ENCODE measurements at regions not wholly inside any gene's neighbourhood (a gene's known extent, or its start where the extent isn't known, plus 50 kb on each side); places are given as distances from the start of the nearest gene placed in this dataset.

GRCh38 chr13:73849292-73849691 is 284.9 kb downstream of the KLF12 start:
- TF ChIP-seq POLR2A (IDR thresholded peaks at IDR 0.05) = no peak
- TF ChIP-seq, protein P1, sequence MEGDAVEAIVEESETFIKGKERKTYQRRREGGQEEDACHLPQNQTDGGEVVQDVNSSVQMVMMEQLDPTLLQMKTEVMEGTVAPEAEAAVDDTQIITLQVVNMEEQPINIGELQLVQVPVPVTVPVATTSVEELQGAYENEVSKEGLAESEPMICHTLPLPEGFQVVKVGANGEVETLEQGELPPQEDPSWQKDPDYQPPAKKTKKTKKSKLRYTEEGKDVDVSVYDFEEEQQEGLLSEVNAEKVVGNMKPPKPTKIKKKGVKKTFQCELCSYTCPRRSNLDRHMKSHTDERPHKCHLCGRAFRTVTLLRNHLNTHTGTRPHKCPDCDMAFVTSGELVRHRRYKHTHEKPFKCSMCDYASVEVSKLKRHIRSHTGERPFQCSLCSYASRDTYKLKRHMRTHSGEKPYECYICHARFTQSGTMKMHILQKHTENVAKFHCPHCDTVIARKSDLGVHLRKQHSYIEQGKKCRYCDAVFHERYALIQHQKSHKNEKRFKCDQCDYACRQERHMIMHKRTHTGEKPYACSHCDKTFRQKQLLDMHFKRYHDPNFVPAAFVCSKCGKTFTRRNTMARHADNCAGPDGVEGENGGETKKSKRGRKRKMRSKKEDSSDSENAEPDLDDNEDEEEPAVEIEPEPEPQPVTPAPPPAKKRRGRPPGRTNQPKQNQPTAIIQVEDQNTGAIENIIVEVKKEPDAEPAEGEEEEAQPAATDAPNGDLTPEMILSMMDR (IDR thresholded peaks at IDR 0.05) = no peak

Data from ovary (tissue), 3 donors.